ENCODE measurements at regions not wholly inside any gene's neighbourhood (a gene's known extent, or its start where the extent isn't known, plus 50 kb on each side); places are given as distances from the start of the nearest gene placed in this dataset.

DNA sequence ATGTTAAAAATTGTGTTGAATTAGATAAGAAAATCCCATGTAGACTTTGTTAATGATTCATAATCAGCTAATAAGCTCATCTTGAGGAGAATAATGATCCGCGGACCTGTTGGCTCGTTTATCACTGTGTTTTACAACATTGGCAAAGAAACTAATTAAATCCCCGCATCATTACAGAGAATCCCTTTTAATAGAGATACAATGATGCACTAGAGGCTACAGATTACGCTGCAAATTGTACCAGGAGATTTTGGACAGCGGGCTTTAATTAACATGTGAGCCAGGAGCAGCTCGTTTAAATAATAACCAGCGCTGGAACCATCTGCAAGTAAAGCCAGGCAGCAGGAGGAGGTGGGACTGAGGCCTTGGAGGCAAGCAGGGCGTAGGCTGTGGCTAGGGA is 280.3 kb upstream of the POU3F1 start:
- DNase-seq, result no peak

DNA sequence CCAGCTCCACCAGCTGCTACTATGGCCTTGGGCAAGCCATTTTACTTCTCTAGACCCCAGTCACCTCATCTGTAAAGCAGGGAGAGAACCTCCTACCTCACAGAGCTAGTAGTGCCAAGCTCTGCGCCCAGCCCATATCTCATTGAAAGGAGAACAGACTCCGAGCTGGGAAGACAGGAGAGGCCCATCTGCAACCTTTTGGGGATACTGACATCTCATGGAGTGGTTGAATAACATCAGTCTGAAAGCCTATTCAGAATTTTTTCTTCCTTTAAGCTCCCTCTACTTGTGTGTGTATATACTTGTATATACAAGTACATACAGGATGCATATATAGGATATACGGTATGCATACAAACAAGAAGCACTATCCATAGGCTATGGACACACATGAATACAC is 279.5 kb upstream of the POU3F1 start:
- no peak for DNase-seq

DNA sequence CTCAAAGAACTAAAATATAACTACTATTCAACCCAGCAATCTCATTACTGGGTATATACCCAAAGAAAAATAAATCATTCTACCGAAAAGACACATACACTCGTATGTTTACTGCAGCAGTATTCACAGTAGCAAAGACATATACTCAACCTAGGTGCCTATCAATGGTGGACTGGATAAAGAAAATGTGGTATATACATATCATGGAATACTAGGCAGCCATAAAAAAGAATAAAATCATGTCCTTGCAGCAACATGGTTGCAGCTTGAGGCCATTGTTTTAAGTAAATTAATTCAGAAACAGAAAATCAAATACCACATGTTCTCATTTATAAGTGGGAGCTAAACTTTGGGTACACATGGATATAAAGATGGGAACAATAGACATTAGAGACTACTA is 266.2 kb upstream of the POU3F1 start:
- DNase-seq, result no peak

DNA sequence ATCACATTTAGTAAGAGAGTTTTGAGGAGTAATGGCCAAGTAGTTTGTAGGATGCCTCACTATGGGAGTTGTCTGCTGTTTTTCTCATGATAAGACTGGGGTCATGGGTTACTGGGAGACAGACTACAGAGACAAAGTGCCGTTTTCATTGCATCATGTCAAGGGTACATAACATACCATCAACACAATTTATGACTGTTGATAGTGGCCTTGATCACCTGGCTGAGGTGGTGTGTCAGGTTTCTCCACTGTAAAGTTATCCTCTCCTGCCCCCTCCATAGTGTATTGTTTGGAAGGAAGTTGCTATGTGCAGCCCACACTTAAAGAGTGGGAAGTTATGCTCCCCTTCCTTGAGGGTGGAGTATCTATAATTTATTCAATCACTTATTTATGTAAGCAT is 263.5 kb upstream of the POU3F1 start:
- no peak for DNase-seq

DNA sequence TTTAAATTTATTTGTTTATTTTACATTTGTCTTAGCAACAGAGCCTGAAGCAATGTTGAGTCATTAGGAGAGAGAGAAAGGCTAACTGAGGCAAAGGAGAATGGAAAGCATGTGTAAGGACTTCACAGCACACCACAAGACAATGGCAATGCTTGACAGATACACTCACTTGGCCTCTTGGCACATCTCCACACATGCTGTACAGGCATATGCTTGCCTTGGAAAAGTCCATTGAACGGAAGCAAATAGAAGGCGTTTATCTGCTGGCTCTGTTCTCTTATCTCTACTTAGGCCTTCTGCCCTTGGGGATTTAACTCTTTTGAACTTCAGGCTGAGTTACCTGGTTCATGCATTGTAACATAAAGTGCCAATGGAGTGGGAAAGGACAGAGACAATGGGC is 262.2 kb upstream of the POU3F1 start:
- DNase-seq, result peak; percentile 5

DNA sequence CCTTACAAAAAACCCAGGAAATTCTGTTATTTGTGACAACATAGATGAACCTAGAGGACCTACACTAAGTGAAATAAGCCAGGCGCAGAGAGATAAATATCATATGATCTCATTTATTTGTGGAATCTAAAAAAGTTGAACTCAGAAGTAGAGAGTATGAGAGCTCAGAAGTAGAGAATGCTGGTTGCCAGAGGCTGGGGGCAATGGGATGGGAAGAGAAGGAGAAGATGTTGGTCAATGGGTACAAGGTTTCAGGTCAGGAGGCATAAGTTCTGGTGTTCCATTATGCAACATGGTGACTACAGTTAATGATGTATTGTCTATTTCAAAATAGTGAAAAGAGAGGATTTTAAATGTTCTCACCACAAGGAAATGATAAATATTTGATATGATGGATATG is 259.1 kb upstream of the POU3F1 start:
- no peak for DNase-seq

DNA sequence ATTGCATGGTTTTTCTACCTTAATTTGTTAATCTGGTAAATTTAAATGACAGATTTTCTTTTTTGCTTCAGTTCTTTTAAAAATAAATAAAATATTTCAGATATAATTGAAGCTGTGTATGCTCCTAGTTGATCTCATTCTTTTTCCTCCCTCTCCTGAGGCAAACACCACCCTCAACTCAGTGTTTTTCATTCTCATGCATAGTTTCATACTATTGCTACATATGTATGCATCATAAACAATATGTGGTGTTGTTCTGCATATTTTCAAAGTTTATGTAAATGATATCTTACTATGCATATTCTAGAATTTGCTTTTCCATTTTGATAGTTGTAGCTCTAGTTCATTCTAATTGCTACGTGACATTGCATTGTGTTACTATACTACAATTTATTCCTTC is 257.2 kb upstream of the POU3F1 start:
- no peak for DNase-seq

DNA sequence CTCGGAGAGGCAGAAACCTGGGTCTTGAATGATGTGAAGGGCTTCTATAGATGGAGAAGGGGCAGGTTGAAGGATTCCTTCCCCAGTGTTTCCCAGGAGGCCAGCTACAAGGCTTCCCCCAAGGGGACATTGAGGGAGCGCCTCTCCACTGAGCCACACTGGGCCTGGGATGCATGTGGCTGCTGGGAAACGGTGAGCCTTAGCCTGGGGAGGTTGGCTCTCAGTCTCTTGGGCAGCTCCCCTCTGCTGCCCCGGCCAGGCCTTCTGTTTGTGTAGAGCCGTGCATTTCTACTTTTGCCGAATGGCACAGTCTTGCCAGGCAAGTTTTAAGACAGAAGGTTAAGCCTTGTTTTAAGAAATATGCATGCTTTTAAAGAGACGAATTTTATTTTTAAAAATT is 254.4 kb upstream of the POU3F1 start:
- DNase-seq, result no peak

DNA sequence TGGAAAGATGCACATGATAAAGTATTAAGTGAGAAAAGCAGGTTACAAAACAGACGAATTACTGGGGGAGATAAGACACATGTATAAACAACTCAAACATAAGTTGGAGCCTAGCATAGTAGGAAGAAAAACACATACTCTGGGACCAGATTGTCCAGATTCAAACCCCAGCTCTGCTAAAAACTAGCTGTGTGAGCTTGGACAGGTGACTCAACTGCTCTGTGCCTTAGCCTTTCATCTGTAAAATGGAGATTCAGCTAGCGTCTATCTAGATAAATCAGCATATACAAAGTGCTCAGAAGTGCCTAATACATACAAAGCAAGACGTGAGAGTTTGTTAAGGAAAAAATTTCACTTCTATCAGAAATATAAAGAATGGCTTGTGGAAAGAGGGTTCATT is 254.0 kb upstream of the POU3F1 start:
- DNase-seq, result no peak

DNA sequence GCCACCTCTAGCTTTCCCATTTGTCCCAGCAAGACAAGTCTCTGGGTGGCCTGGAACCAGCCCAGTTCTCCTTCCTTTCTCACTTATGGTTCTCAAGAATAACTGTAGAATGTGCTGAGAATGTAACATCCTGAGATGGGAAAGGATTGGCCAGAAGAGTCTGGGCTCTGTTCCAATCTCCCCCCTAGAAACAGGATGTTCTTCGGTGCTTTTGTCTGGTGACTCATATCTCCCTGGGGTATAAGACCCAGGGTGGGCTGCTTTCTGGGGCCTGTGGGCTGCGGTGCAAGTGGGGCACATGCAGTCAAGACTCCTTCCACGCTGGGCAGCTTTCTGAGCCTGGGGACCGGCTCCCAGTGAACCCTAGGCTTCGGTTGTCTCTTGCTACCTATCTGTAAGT is 251.2 kb upstream of the POU3F1 start:
- no peak for DNase-seq

DNA sequence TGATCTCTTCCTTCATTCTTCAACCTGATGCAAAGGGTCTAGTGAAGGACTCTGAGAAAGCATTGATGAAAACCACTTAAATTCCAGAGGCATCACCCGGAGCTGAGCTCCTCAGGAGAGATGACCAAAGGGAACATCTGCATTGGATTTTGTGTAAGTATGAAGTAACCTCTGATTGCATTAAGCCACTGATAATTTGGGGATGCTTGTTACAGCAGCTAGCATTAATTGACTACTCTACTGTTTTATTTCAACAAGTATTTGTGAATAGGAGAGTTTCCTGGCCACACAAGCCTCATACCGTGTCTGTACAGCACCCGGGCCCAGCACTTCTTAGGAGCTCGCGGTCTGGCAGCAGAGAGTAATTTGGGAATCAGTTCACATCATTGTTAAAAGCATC is 250.7 kb upstream of the POU3F1 start:
- no peak for DNase-seq

DNA sequence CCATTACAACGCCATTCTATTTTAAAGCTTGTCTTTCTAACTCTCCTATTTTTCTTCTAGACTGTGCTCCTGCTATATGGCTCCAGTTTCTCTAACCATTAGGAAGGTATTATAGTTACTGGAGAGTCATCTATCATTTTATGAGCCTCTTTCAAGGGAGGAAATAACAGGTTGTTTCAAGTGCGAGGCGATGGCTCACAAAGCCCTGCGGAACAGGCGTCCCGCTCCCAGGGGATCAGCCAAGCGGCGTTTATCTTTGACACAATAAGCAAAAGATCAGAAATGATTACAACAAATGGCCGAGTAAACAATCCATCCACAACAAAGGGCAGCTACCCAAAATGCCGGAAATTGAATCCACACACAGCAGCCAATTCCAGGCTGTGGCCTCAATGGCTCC is 249.5 kb upstream of the POU3F1 start:
- DNase-seq, result no peak

DNA sequence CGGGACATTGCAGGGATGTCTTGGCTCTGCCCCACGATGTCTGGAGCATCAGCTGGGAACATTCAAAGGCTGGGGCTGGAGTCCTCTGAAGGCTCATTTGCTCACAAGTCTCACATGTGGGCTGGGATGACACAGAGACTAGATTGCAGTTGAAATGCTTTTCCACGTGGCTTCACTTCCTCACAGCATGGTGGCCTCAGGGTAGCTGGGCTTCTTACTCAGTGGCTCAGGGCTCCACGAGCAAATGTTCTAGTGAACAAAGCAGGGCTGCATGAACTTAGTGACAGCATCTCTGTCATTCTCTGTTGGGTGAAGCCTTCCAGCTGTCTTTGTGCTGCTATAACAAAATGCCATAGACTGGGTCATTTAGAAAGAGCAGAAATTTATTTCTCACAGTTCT is 247.0 kb upstream of the POU3F1 start:
- DNase-seq, result no peak

DNA sequence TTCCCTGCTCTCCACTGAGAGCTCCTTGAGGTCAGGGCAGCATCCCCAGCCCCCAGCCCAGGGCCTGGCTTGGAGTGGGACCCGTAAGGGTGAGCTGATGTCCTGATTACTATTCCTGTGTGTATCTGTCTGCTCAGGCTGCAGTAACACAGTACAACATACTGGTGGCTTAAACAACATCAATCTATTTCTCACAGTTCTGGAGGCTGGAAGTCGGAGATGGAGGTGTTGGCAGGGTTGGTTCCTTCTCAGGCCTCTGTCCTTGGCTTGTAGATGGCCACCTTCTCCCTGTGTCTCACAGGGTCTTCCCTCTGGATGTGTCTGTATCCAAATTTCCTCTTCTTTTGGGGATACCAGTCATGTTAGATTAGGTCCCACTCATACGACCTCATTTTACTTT is 246.4 kb upstream of the POU3F1 start:
- DNase-seq, result no peak

DNA sequence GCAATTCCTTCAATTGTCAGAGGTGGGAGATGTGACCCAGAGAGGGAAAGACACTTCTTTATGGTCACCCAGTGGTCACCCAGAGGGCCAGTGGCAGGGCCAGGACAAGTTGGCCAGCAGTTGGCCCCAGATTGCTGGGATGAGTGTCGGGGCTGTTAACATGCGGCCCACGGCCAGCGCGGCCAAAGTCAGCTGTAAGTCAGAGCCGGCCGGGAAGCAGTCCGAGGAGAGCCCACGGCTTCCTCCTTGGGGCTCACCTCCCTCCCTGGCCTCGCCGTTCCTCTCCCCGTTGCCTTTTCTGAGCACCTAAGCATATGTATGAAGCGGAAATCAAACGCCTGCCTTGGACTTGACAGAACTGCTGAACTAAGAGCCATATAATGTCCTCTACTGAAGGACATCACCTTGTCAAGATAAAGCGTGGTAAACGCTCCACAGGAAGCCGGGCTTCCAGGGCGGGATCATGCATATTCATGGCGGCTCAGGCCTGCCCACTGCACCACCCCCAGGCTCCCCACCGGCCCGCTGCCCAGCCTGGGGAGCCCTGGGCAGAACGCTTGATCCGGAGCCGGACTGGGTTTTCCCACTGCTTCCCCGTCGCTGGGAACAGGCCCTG is 245.4 kb upstream of the POU3F1 start:
- DNase-seq, result no peak

DNA sequence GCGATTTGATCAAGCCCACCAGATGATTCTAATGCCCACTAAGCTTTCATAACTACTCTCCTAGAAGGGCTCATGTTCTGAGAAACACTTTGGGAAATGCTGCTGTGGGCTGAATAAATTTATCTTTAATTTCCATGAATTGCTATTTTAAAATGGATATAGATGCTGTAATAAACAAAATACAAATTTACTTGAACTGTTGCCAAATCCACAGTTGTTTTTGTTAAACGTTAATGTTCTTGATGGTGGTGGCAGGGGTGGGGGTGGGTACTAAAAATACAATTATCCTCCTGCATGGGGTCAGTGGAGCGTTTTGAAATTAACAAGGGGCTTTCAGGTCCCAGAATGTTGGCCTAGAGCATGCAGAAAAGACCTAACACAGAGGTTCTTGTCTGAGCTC is 244.7 kb upstream of the POU3F1 start:
- DNase-seq, result no peak

DNA sequence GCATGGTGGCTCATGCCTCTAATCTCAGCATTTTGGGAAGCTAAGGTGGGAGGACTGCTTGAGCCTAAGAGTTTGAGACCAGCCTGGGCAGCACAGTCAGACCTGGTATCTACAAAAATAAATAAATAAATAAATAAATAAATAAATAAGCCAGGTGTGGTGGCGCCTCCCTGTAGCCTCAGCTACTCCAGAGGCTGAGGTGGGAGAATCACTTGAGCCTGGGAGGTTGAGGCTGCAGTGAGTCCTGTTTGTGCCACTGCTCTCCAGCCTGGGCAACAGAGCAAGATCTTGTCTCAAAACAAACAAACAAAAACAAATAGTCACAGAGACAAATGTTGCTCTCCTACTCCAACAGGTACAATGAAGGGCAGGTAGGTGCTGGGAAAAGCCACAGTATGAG is 242.4 kb upstream of the POU3F1 start:
- DNase-seq, result no peak

DNA sequence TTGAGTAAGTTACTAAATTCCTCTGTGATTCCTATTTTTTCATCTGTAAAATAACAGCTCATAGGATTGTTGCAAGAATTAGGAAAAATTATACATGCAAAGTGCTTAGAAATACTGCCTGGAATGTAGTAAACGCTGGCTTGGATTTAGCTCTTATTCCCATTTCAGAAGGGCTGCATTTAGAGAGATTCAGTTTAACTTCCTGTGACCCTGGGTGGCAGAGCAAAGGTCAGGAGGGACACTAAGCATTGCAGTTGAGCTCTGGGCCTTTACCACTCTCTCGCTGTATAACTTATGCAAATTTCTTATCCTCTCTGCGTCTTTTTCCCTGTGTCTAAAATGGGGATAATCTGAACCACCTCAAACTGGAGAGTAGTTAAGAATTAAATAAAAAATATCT is 241.0 kb upstream of the POU3F1 start:
- DNase-seq, result no peak

DNA sequence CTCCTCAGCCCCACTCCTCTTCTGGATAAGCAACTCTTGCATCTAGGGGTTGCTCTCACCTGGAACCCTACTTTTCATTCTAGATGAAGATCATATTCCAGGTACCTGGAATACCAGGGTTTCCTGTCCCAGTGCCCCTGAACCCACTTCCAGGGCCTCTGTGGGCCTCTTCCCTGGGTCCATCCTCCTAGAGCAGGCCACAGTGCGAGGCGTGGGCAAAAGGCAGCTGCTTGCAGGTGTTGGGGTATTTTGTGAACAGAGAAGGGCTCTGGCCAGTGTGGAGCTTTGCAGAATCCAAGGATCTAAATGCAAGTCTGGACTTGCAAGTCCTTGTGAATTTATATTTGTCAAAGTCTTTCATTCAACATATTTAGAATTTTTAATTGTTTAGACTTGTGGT is 240.4 kb upstream of the POU3F1 start:
- no peak for DNase-seq

DNA sequence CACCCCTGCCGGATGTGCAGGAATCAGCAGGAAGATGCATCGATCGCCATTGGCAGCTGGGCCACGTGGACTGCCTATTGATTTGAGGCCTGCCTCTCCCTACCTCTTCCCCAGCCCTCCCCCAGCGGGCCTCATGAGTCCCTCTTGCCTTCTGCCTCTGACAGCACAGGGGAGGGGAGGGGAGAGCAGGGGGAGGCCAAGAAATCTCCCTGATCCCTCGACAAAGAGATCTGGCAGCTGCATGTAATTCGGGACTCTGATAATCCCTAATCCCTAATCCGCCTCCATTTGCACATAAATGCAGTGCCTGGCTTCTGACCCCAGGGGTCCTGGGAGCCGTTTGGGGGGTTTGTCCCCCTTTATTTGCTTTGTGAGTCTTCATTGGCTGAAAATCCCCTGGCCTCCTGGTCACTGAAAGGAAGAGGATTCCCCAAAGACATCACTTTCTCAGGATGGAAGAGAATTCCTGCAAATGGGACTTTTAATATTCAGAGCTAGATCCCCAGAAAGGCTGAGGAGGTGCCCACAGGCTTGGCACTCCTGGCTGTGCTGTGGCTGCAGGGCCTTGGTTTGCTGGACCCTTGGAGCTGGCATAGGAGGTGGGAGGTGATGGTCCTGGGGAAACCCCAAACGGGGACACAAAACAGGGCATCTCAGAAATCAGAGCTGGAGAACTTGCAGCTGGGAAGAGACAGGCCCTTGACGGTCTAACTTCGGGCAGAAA is 239.4 kb upstream of the POU3F1 start:
- DNase-seq, result no peak

DNA sequence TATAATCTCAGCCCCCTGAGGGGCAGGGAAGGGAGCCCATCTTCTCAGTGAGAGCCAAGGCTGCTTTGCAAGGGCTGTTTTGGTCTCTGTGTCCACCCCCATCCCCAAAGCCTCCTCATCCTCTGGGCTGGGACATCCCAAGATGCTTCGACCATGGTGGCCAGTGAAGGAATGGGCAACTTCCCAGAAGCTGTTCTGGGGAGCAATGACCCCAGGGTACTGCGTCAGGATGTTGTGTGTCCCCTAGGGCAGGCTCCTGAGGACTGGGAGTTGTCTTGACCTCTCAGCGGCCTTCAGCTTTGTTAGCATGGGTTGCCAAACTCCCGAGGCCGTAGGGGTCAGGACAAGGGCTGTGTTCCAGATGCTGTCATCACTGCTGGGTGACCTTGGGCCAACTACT is 238.4 kb upstream of the POU3F1 start:
- DNase-seq, result no peak

DNA sequence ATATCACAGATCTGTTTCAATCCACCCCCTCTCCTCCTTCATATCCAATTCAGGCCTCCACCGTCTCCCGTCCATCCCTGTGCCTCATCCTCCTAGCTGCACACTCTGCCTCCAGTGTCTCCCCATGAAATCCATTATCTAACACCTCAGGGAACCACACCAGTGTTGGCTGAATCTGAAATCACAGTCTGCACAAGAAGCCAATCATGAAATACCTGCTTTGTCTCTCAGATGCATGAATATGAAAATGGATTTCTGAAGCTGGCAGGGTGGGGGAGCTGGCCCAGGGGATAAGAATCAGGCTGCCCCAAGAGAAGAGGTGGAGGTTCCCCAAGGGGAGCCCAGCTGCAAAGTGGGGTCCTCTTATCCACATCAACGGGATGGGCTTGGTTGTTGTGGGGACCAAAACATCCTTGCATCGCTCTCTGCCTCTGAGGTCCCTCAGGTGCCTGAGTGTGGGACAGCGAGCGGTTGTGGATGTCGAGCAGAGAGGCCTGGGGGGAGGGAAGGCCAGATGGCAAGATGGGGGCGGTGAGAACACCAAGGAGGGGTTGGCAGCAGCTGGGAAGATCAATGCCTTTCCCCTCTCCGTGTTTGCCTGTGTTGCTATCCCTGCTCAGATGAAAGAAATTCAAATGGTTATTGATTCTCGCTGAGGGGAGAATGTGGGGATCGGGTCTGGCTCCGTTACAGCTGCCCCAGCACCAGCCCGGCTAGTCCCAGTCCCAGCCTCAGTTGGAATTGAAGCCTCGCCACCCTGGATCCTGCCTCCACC is 237.3 kb upstream of the POU3F1 start:
- DNase-seq, result no peak

DNA sequence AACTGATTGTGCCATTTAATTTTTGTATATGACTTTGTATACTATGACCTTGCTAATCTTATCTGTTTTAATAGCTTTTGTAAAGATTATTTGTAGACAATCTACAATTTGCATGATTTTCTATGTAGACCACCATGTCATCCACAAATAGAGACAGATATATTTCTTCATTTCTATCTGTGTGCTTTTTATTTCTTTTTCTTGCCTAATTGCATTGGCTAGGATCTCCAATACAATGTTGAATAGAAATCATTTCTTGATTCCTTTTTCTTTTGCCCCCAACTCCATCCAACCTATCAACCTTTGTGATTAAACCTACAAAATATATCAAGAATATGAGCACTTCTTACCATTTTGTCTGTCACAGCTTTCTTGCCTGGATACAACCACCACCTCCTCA is 232.6 kb upstream of the POU3F1 start:
- no peak for DNase-seq

DNA sequence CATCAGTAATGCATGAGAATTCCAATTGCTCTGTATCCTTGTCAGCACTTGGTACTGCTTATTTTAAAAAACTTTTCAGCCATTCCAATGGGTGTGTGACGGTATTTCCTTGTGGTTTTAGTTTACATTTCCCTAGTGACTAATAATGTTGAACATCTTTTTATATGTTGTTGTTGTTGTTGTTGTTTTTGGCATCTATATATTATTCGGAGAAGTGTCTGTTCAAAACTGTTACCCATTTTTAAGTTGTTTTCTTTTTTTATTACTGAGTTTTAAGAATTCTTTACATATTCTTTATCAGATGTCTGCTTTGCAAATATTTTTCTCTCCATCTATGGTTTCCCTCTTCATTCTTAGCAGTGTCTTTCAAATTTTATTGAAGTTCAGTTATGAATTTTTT is 231.1 kb upstream of the POU3F1 start:
- no peak for DNase-seq

DNA sequence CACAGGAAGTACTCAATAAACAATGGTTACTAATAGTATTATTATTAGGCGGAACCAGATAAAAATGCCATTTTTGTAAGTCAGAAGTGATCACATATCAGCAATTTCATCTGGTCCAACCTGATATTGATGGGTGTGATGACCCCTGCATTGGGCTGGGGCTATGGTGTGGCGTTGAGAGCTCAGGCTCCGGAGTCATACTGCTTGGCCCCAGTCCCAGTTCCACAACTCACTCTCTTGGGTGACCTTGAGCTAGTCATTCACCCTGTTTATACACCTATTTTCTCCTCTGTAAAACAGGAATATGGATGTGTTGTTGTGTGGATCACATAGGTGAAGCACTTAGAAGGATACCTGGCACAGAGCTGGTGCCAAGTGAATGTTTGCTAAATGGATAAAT is 229.4 kb upstream of the POU3F1 start:
- no peak for DNase-seq
